Spleen (tissue), 7 donors: ENCODE measurements at regions not wholly inside any gene's neighbourhood (a gene's known extent, or its start where the extent isn't known, plus 50 kb on each side); places are given as distances from the start of the nearest gene placed in this dataset.

Experiments
- CTCF ChIP-seq, 11 experiments: fragments of 200-600 bp in 7 of 11; fragments of 450-650 bp in 4 of 11; sonication (generic) in 4 of 11; IDR thresholded peaks in 8 of 11; conservative IDR thresholded peaks in 3 of 11; 1 replicate in 7 of 11; 2 replicates in 4 of 11; pipeline versions ENCODE4 v1.4.0 to v1.8.0; 2016 to 2021; ENCODE audit warnings: antibody characterized with exemption in 11 of 11, inconsistent platforms in 4 of 11, mild to moderate bottlenecking in 1 of 11
- POLR2A ChIP-seq, 3 donors: fragments of 450-650 bp; IDR thresholded peaks; one replicate each; pipeline ENCODE4 v1.5.1; 2017; ENCODE audit warnings: antibody characterized with exemption in 3 of 3, mild to moderate bottlenecking in 1 of 3
- donor health status: DM: no; HTN: no; CAD: no; lungs with moderate emphysema.
- donor health status: DM: no; HTN: no; CAD: no.
- donor health status: DM: no; HTN: no; CAD: no.

GRCh38 chr6:1182722-1183521 lies 129.0 kb upstream of the FOXQ1 start:
- TF ChIP-seq POLR2A (IDR thresholded peaks at IDR 0.05) (no peak), CTCF (IDR thresholded peaks at IDR 0.05 in 8 of 11, conservative IDR thresholded peaks at IDR 0.05 in 3 of 11) (no peak)
